ENCODE measurements at regions not wholly inside any gene's neighbourhood (a gene's known extent, or its start where the extent isn't known, plus 50 kb on each side); places are given as distances from the start of the nearest gene placed in this dataset.
"Not testable (repeated sequence)": the region's sequence is repeated elsewhere in the genome, so short reads cannot be mapped to it uniquely, and the experiment has no call there.

- DNase-seq, result no peak
Observed at GRCh38 chr7:122248472-122248871, 56.1 kb downstream of the FEZF1 start.

- DNase-seq, result not testable (repeated sequence)
Observed at GRCh38 chr7:122238729-122239128, 65.8 kb downstream of the FEZF1 start.

GRCh38 chr7:122238297-122238696 is 66.3 kb downstream of the FEZF1 start:
- not testable (repeated sequence) for DNase-seq

GRCh38 chr7:122225874-122226273 is 78.7 kb downstream of the FEZF1 start:
- no peak for DNase-seq

- DNase-seq, result peak; percentile 5
Observed at GRCh38 chr7:122219253-122219865, 75.3 kb upstream of the AASS start.

GRCh38 chr7:122217125-122217524 is 73.1 kb upstream of the AASS start:
- peak; percentile 16 for DNase-seq

- no peak for DNase-seq
Observed at GRCh38 chr7:122212754-122213153, 68.7 kb upstream of the AASS start.

- DNase-seq, result no peak
Observed at GRCh38 chr7:122211362-122211761, 67.3 kb upstream of the AASS start.

- no peak for DNase-seq
Observed at GRCh38 chr7:122206985-122207384, 62.9 kb upstream of the AASS start.

GRCh38 chr7:122203814-122204213 is 59.8 kb upstream of the AASS start:
- no peak for DNase-seq

- DNase-seq, result no peak
Observed at GRCh38 chr7:122200888-122201287, 56.8 kb upstream of the AASS start.

- DNase-seq, result no peak
Observed at GRCh38 chr7:122199171-122199570, 55.1 kb upstream of the AASS start.

- no peak for DNase-seq
Observed at GRCh38 chr7:122198581-122198980, 54.5 kb upstream of the AASS start.
